ENCODE measurements at regions not wholly inside any gene's neighbourhood (a gene's known extent, or its start where the extent isn't known, plus 50 kb on each side); places are given as distances from the start of the nearest gene placed in this dataset.

DNA sequence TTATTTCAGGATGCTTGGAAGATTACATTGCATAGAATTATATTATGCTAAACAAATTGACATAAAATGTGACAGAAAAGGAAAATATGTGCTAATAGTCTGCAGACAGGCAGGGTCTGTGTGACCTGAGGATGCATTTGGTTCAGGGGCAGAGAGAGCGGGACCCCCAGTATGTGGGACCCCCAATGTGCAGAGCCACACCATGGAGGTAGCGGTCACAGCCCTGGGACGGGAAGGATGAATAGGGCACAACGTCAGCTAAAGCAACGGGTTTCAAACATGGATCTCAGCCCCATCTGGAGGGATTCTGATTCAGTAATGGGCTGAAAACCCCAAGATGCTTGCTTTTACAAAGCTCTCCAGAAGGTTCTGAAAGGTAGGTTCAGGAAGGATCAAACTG, 251.8 kb upstream of the ADARB2 start:
- DNase-seq (ENCODE audit: extremely low spot score): no peak
- TF ChIP-seq SUZ12 (IDR thresholded peaks at IDR 0.05): no peak
- no peak for TF ChIP-seq LEF1 (IDR thresholded peaks at IDR 0.05; ENCODE audit: borderline replicate concordance)
- no peak for TF ChIP-seq PKNOX1 (IDR thresholded peaks at IDR 0.05)
- no peak for TF ChIP-seq L3MBTL2 (conservative IDR thresholded peaks at IDR 0.05)
- TF ChIP-seq ARNT (IDR thresholded peaks at IDR 0.05): no peak
- TF ChIP-seq SP1 (IDR thresholded peaks at IDR 0.05): no peak
- TF ChIP-seq FOXK2 (IDR thresholded peaks at IDR 0.05): no peak
- no peak for TF ChIP-seq TARDBP (IDR thresholded peaks at IDR 0.05)
- no peak for TF ChIP-seq FOXM1 (IDR thresholded peaks at IDR 0.05; ENCODE audit: borderline replicate concordance)
- TF ChIP-seq HDGF (IDR thresholded peaks at IDR 0.05; ENCODE audit: borderline replicate concordance): no peak
- ChIA-PET CTCF (no interaction called here), POLR2A (no interaction called here)

DNA sequence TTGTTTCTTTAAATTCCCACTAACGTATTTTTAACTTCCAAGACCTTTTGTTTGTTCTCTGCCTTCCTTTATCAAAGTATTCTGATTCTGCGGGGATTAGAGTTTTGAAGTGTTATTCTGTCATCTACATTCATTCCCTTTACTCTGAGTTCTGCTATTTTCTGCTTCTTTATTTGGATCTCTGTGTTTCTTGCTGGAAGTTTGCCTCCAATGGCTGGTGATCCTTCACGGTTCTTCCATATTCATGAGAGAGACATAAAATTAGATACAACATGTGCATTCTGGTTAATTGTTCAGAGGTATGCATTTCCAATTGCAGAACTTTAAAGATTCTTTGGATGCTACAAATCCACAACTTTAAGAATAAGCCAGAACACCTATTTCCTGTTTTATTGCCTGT, 244.7 kb upstream of the ADARB2 start:
- DNase-seq (ENCODE audit: extremely low spot score): no peak
- TF ChIP-seq SP1 (IDR thresholded peaks at IDR 0.05) (no peak), FOXM1 (IDR thresholded peaks at IDR 0.05; ENCODE audit: borderline replicate concordance) (no peak), LEF1 (IDR thresholded peaks at IDR 0.05; ENCODE audit: borderline replicate concordance) (no peak), ZNF384 (IDR thresholded peaks at IDR 0.05) (no peak), NFRKB (IDR thresholded peaks at IDR 0.05) (no peak), FOXK2 (IDR thresholded peaks at IDR 0.05) (no peak), L3MBTL2 (conservative IDR thresholded peaks at IDR 0.05) (no peak), CTBP1 (IDR thresholded peaks at IDR 0.05; ENCODE audit: borderline replicate concordance) (no peak), SUZ12 (IDR thresholded peaks at IDR 0.05) (no peak), HDGF (IDR thresholded peaks at IDR 0.05; ENCODE audit: borderline replicate concordance) (no peak), FOXA1 (IDR thresholded peaks at IDR 0.05) (no peak), BHLHE40 (IDR thresholded peaks at IDR 0.05; ENCODE audit: borderline replicate concordance) (no peak), ELF4 (IDR thresholded peaks at IDR 0.05) (no peak)
- ChIA-PET CTCF (no interaction called here), POLR2A (no interaction called here)

GRCh38 chr10:1980459-1980858, 243.1 kb upstream of the ADARB2 start:
- TF ChIP-seq FOXA1 (IDR thresholded peaks at IDR 0.05): no peak
- no peak for TF ChIP-seq CTBP1 (IDR thresholded peaks at IDR 0.05; ENCODE audit: borderline replicate concordance)
- TF ChIP-seq ELF4 (IDR thresholded peaks at IDR 0.05): no peak
- no peak for TF ChIP-seq SUZ12 (IDR thresholded peaks at IDR 0.05)
- TF ChIP-seq ZNF384 (IDR thresholded peaks at IDR 0.05): no peak
- no peak for TF ChIP-seq SP1 (IDR thresholded peaks at IDR 0.05)
- ChIA-PET CTCF (no interaction called here), POLR2A (no interaction called here)
- DNase-seq (ENCODE audit: extremely low spot score): no peak

GRCh38 chr10:1978584-1978983, 241.3 kb upstream of the ADARB2 start:
- ChIA-PET CTCF (no interaction called here), POLR2A (no interaction called here)
- no peak for TF ChIP-seq FOXK2 (IDR thresholded peaks at IDR 0.05)
- no peak for TF ChIP-seq LEF1 (IDR thresholded peaks at IDR 0.05; ENCODE audit: borderline replicate concordance)
- no peak for TF ChIP-seq ARNT (IDR thresholded peaks at IDR 0.05)
- TF ChIP-seq FOXM1 (IDR thresholded peaks at IDR 0.05; ENCODE audit: borderline replicate concordance): no peak
- no peak for TF ChIP-seq SP1 (IDR thresholded peaks at IDR 0.05)
- TF ChIP-seq NFRKB (IDR thresholded peaks at IDR 0.05): no peak
- TF ChIP-seq BHLHE40 (IDR thresholded peaks at IDR 0.05; ENCODE audit: borderline replicate concordance): no peak
- TF ChIP-seq PKNOX1 (IDR thresholded peaks at IDR 0.05): no peak
- TF ChIP-seq L3MBTL2 (conservative IDR thresholded peaks at IDR 0.05): no peak
- no peak for TF ChIP-seq HDGF (IDR thresholded peaks at IDR 0.05; ENCODE audit: borderline replicate concordance)
- no peak for TF ChIP-seq ZNF384 (IDR thresholded peaks at IDR 0.05)
- no peak for TF ChIP-seq FOXA1 (IDR thresholded peaks at IDR 0.05)
- TF ChIP-seq CTBP1 (IDR thresholded peaks at IDR 0.05; ENCODE audit: borderline replicate concordance): no peak
- TF ChIP-seq SUZ12 (IDR thresholded peaks at IDR 0.05): no peak
- TF ChIP-seq TARDBP (IDR thresholded peaks at IDR 0.05): no peak
- DNase-seq (ENCODE audit: extremely low spot score): no peak

GRCh38 chr10:1977461-1977860, 240.1 kb upstream of the ADARB2 start:
- no peak for DNase-seq (ENCODE audit: extremely low spot score)
- CTCF ChIA-PET: no interaction called here
- TF ChIP-seq FOXM1 (IDR thresholded peaks at IDR 0.05; ENCODE audit: borderline replicate concordance) (no peak), PKNOX1 (IDR thresholded peaks at IDR 0.05) (no peak), ELF4 (IDR thresholded peaks at IDR 0.05) (no peak), NFRKB (IDR thresholded peaks at IDR 0.05) (no peak), LEF1 (IDR thresholded peaks at IDR 0.05; ENCODE audit: borderline replicate concordance) (no peak), ZNF384 (IDR thresholded peaks at IDR 0.05) (no peak), L3MBTL2 (conservative IDR thresholded peaks at IDR 0.05) (no peak), SUZ12 (IDR thresholded peaks at IDR 0.05) (no peak), TARDBP (IDR thresholded peaks at IDR 0.05) (no peak), HDGF (IDR thresholded peaks at IDR 0.05; ENCODE audit: borderline replicate concordance) (no peak), FOXA1 (IDR thresholded peaks at IDR 0.05) (no peak)
- POLR2A ChIA-PET: no interaction called here

DNA sequence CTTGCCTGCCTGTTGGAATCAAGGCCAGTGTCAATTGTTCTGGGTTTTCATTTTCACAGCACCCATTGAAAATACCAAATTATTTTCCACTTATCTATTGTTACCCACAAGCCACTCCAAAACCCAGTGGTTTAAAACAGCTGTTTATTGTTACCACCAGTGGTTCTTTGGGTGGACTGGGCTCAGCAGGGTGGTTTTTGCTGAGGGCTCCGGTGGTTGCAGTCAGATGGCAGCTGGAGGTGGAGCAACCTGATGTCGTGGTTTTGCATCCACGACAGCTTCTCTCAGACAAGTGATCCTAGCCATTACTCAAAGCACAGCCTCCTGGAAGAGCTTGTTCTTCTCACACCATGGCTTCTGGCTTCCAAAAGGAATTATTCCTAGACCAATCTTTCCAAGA, 235.1 kb upstream of the ADARB2 start:
- TF ChIP-seq L3MBTL2 (conservative IDR thresholded peaks at IDR 0.05): no peak
- TF ChIP-seq NFRKB (IDR thresholded peaks at IDR 0.05): no peak
- TF ChIP-seq FOXM1 (IDR thresholded peaks at IDR 0.05; ENCODE audit: borderline replicate concordance): no peak
- no peak for TF ChIP-seq PKNOX1 (IDR thresholded peaks at IDR 0.05)
- TF ChIP-seq ZNF384 (IDR thresholded peaks at IDR 0.05): no peak
- no peak for TF ChIP-seq FOXA1 (IDR thresholded peaks at IDR 0.05)
- no peak for TF ChIP-seq HDGF (IDR thresholded peaks at IDR 0.05; ENCODE audit: borderline replicate concordance)
- TF ChIP-seq ELF4 (IDR thresholded peaks at IDR 0.05): no peak
- no peak for TF ChIP-seq BHLHE40 (IDR thresholded peaks at IDR 0.05; ENCODE audit: borderline replicate concordance)
- TF ChIP-seq SP1 (IDR thresholded peaks at IDR 0.05): no peak
- no peak for TF ChIP-seq CTBP1 (IDR thresholded peaks at IDR 0.05; ENCODE audit: borderline replicate concordance)
- TF ChIP-seq SUZ12 (IDR thresholded peaks at IDR 0.05): no peak
- no peak for TF ChIP-seq TARDBP (IDR thresholded peaks at IDR 0.05)
- TF ChIP-seq FOXK2 (IDR thresholded peaks at IDR 0.05): no peak
- no peak for TF ChIP-seq ARNT (IDR thresholded peaks at IDR 0.05)
- TF ChIP-seq LEF1 (IDR thresholded peaks at IDR 0.05; ENCODE audit: borderline replicate concordance): no peak
- ChIA-PET CTCF (no interaction called here), POLR2A (no interaction called here)
- no peak for DNase-seq (ENCODE audit: extremely low spot score)
